DMS79 treated with DMSO at 0.1 percent for 48 hours (cell line): ENCODE measurements at regions not wholly inside any gene's neighbourhood (a gene's known extent, or its start where the extent isn't known, plus 50 kb on each side); places are given as distances from the start of the nearest gene placed in this dataset.

ENCODE experiments used
- DNase-seq: peaks from one replicate; lab custom pipeline; 2025; lab: John Stamatoyannopoulos, UW

- DNase-seq: no peak
These were observed 57.0 kb upstream of the DIO3 start for GRCh38 chr14:101504096-101504948.

- no peak for DNase-seq
These were observed 55.9 kb upstream of the DIO3 start for GRCh38 chr14:101505236-101505970.

GRCh38 chr14:101506211-101506925 lies 54.9 kb upstream of the DIO3 start:
- no peak for DNase-seq

GRCh38 chr14:101506926-101507835 lies 54.1 kb upstream of the DIO3 start:
- no peak for DNase-seq

GRCh38 chr14:101507836-101508150 lies 53.5 kb upstream of the DIO3 start:
- no peak for DNase-seq

- DNase-seq: no peak
These were observed 52.9 kb upstream of the DIO3 start for GRCh38 chr14:101508196-101508947.

GRCh38 chr14:101508948-101509729 lies 52.2 kb upstream of the DIO3 start:
- DNase-seq: no peak

GRCh38 chr14:101509730-101510371 lies 51.4 kb upstream of the DIO3 start:
- DNase-seq: no peak

GRCh38 chr14:101511199-101511598 lies 50.1 kb upstream of the DIO3 start:
- DNase-seq: no peak
